Spleen (tissue), 7 donors: ENCODE measurements at regions not wholly inside any gene's neighbourhood (a gene's known extent, or its start where the extent isn't known, plus 50 kb on each side); places are given as distances from the start of the nearest gene placed in this dataset.

Experiments used
- CTCF ChIP-seq, 11 experiments: fragments of 200-600 bp in 7 of 11; fragments of 450-650 bp in 4 of 11; sonication (generic) in 4 of 11; IDR thresholded peaks in 8 of 11; conservative IDR thresholded peaks in 3 of 11; 1 replicate in 7 of 11; 2 replicates in 4 of 11; pipeline versions ENCODE4 v1.4.0 to v1.8.0; 2016 to 2021; ENCODE audit warnings: antibody characterized with exemption in 11 of 11, inconsistent platforms in 4 of 11, mild to moderate bottlenecking in 1 of 11
- POLR2A ChIP-seq, 3 donors: fragments of 450-650 bp; IDR thresholded peaks; one replicate each; pipeline ENCODE4 v1.5.1; 2017; ENCODE audit warnings: antibody characterized with exemption in 3 of 3, mild to moderate bottlenecking in 1 of 3
- POLR2AphosphoS5 ChIP-seq, 3 donors: sonication (generic); formaldehyde crosslinking; IDR thresholded peaks; one replicate each; pipeline ENCODE4 v1.5.1; 2017; ENCODE audit warnings: antibody characterized with exemption in 3 of 3
- donor health status: DM: no; HTN: no; CAD: no; lungs with moderate emphysema.
- donor health status: DM: no; HTN: no; CAD: no.
- donor health status: DM: no; HTN: no; CAD: no.

- no peak for TF ChIP-seq CTCF (IDR thresholded peaks at IDR 0.05 in 8 of 11, conservative IDR thresholded peaks at IDR 0.05 in 3 of 11)
- TF ChIP-seq POLR2A (IDR thresholded peaks at IDR 0.05) = no peak
- no peak for TF ChIP-seq POLR2AphosphoS5 (IDR thresholded peaks at IDR 0.05)
These were observed 230.9 kb upstream of the AFF2 start for GRCh38 chrX:148269513-148269912.
